Neural cell (in vitro differentiated cells): ENCODE measurements at regions not wholly inside any gene's neighbourhood (a gene's known extent, or its start where the extent isn't known, plus 50 kb on each side); places are given as distances from the start of the nearest gene placed in this dataset.

Source experiments
- EP300 ChIP-seq: fragments of 450-650 bp; conservative IDR thresholded peaks from 2 replicates; pipeline ENCODE4 v1.6.1; 2014; ENCODE audit warnings: antibody characterized with exemption, mild to moderate bottlenecking, moderate library complexity; ENCODE audit not compliant: poor library complexity, severe bottlenecking
- SMC3 ChIP-seq: fragments of 450-650 bp; conservative IDR thresholded peaks from 2 replicates; pipeline ENCODE4 v1.6.1; 2014; ENCODE audit warnings: antibody characterized with exemption, mild to moderate bottlenecking, moderate library complexity; ENCODE audit not compliant: poor library complexity
- TAF1 ChIP-seq: IDR thresholded peaks from 2 replicates; pipeline ENCODE4 v1.6.1; 2012; ENCODE audit warnings: low read depth
- TF ChIP-seq, protein P1 (sequence below): fragments of 450-650 bp; IDR thresholded peaks from 2 replicates; pipeline ENCODE4 v1.5.1; 2014; ENCODE audit warnings: antibody characterized with exemption, mild to moderate bottlenecking, moderate library complexity; ENCODE audit not compliant: poor library complexity, severe bottlenecking

DNA sequence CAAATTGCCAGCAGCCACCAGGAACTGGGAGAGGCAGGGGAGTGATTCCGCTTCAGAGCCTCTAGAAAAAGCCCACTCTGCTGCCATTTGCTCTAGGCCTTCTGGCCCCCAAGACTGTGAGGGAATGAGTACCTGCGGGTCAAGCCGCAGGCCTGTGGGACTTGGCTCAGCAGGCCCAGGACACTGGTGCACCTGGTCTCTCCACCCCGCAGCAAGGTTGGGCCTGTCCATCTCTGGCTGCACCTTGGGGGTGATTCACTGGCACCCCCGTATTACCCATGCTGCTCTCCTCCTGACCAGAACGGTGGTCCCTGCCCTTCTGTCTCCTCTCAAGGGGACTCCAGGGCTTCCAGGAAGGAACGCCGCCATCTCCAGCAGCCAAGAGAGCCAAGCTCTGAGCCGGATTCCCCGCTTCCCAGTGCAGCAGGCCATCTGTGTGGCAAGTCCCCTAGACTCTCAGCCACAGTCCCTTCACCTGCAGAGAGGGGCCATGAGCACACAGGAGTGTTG is 78.4 kb upstream of the OLFM1 start:
- TF ChIP-seq, protein P1, sequence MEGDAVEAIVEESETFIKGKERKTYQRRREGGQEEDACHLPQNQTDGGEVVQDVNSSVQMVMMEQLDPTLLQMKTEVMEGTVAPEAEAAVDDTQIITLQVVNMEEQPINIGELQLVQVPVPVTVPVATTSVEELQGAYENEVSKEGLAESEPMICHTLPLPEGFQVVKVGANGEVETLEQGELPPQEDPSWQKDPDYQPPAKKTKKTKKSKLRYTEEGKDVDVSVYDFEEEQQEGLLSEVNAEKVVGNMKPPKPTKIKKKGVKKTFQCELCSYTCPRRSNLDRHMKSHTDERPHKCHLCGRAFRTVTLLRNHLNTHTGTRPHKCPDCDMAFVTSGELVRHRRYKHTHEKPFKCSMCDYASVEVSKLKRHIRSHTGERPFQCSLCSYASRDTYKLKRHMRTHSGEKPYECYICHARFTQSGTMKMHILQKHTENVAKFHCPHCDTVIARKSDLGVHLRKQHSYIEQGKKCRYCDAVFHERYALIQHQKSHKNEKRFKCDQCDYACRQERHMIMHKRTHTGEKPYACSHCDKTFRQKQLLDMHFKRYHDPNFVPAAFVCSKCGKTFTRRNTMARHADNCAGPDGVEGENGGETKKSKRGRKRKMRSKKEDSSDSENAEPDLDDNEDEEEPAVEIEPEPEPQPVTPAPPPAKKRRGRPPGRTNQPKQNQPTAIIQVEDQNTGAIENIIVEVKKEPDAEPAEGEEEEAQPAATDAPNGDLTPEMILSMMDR = no peak
- TF ChIP-seq EP300 (no peak), SMC3 (no peak), TAF1 (no peak)
